ENCODE measurements at regions not wholly inside any gene's neighbourhood (a gene's known extent, or its start where the extent isn't known, plus 50 kb on each side); places are given as distances from the start of the nearest gene placed in this dataset.

GRCh38 chr13:53250977-53251376, 222.4 kb downstream of the OLFM4 start:
- no peak for TF ChIP-seq CTCF (IDR thresholded peaks at IDR 0.05)
- TF ChIP-seq EP300 (IDR thresholded peaks at IDR 0.05) = no peak
- no peak for TF ChIP-seq POLR2A (IDR thresholded peaks at IDR 0.05)
